Mesenchymal stem cell (in vitro differentiated cells and primary cell): ENCODE measurements at regions not wholly inside any gene's neighbourhood (a gene's known extent, or its start where the extent isn't known, plus 50 kb on each side); places are given as distances from the start of the nearest gene placed in this dataset.
"Not testable (repeated sequence)": the region's sequence is repeated elsewhere in the genome, so short reads cannot be mapped to it uniquely, and the experiment has no call there.

Experiments
- DNase-seq: peaks from one replicate; pipeline ENCODE4 v3.0.0-alpha.2; 2013
- H2AFZ ChIP-seq: one replicate; pipeline ENCODE4 v1.6.1; 2013; ENCODE audit warnings: low read depth, mild to moderate bottlenecking, control low read depth, inconsistent platforms, low read length, moderate library complexity
- H2AK5ac ChIP-seq: 2 replicates; pipeline ENCODE4 v1.6.1; 2013; ENCODE audit warnings: low read length, moderate library complexity, mild to moderate bottlenecking, inconsistent platforms; ENCODE audit not compliant: severe bottlenecking
- H2BK120ac ChIP-seq: one replicate; pipeline ENCODE4 v1.6.1; 2013; ENCODE audit warnings: low read depth, mild to moderate bottlenecking, inconsistent platforms, low read length, moderate library complexity
- H2BK12ac ChIP-seq, 2 experiments: one replicate each; pipeline ENCODE4 v1.6.1; 2013; ENCODE audit warnings: inconsistent platforms in 2 of 2, low read length in 2 of 2, mild to moderate bottlenecking in 2 of 2, moderate library complexity in 2 of 2, control low read depth in 1 of 2
- H2BK15ac ChIP-seq: one replicate; pipeline ENCODE4 v1.6.1; 2013; ENCODE audit warnings: mild to moderate bottlenecking, low read depth, inconsistent platforms; ENCODE audit not compliant: poor library complexity, severe bottlenecking
- H2BK5ac ChIP-seq: 2 replicates; pipeline ENCODE4 v1.6.1; 2013; ENCODE audit warnings: low read depth, mild to moderate bottlenecking, low read length, control low read depth, inconsistent platforms; ENCODE audit not compliant: poor library complexity, severe bottlenecking
- H3K14ac ChIP-seq, 2 experiments: one replicate each; pipeline ENCODE4 v1.6.1; 2013; ENCODE audit warnings: inconsistent platforms in 2 of 2, low read length in 2 of 2, control low read depth in 1 of 2, mild to moderate bottlenecking in 1 of 2, moderate library complexity in 1 of 2
- H3K18ac ChIP-seq, 2 experiments: one replicate each; pipeline ENCODE4 v1.6.1; 2013; ENCODE audit warnings: inconsistent platforms in 2 of 2, low read length in 2 of 2, control low read depth in 1 of 2, low read depth in 1 of 2, mild to moderate bottlenecking in 1 of 2
- H3K23ac ChIP-seq, 2 experiments: one replicate each; pipeline ENCODE4 v1.6.1; 2013; ENCODE audit warnings: inconsistent platforms in 2 of 2, low read length in 2 of 2, mild to moderate bottlenecking in 2 of 2, moderate library complexity in 2 of 2, control low read depth in 1 of 2
- H3K27ac ChIP-seq: 2 replicates; pipeline ENCODE4 v1.5.1; 2013; ENCODE audit warnings: mild to moderate bottlenecking, moderate library complexity, low read length, control low read depth, inconsistent platforms; ENCODE audit not compliant: poor library complexity, severe bottlenecking
- H3K27me3 ChIP-seq, 2 experiments: 2 replicates each; pipeline versions ENCODE4 v1.6.1 to v1.7.0; 2013; ENCODE audit warnings: low read length in 2 of 2, mild to moderate bottlenecking in 2 of 2, moderate library complexity in 2 of 2, control low read depth in 1 of 2, inconsistent platforms in 1 of 2; ENCODE audit not compliant: control insufficient read depth in 1 of 2, insufficient read depth in 1 of 2
- H3K36me3 ChIP-seq, 2 experiments: 2 replicates each; pipeline versions ENCODE4 v1.6.1 to v1.7.0; 2013; ENCODE audit warnings: low read length in 2 of 2, control low read depth in 1 of 2, inconsistent platforms in 1 of 2, low read depth in 1 of 2, mild to moderate bottlenecking in 1 of 2; ENCODE audit not compliant: insufficient read depth in 2 of 2, control insufficient read depth in 1 of 2
- H3K4ac ChIP-seq, 2 experiments: one replicate each; pipeline ENCODE4 v1.6.1; 2013; ENCODE audit warnings: inconsistent platforms in 2 of 2, low read length in 2 of 2, mild to moderate bottlenecking in 2 of 2, moderate library complexity in 2 of 2, control low read depth in 1 of 2, low read depth in 1 of 2
- H3K4me1 ChIP-seq: 2 replicates; pipeline ENCODE4 v1.6.1; 2013; ENCODE audit warnings: low read depth, low read length, control low read depth; ENCODE audit not compliant: control insufficient read depth, insufficient read depth
- H3K4me2 ChIP-seq: 2 replicates; pipeline ENCODE4 v1.6.1; 2013; ENCODE audit warnings: low read length, mild to moderate bottlenecking, inconsistent platforms; ENCODE audit not compliant: poor library complexity, severe bottlenecking
- H3K4me3 ChIP-seq, 2 experiments: 2 replicates each; pipeline versions ENCODE4 v1.5.1 to v1.7.0; 2013; ENCODE audit warnings: low read length in 2 of 2, mild to moderate bottlenecking in 2 of 2, control low read depth in 1 of 2, low read depth in 1 of 2; ENCODE audit not compliant: insufficient read depth in 1 of 2
- H3K79me1 ChIP-seq: replicated peaks from 2 replicates; pipeline ENCODE4 v1.6.1; 2013; ENCODE audit warnings: mild to moderate bottlenecking, control low read depth, low read length, inconsistent platforms; ENCODE audit not compliant: poor library complexity, severe bottlenecking
- H3K9ac ChIP-seq: 2 replicates; pipeline ENCODE4 v1.7.0; 2013; ENCODE audit warnings: mild to moderate bottlenecking, low read length, moderate library complexity
- H3K9me3 ChIP-seq: 2 replicates; pipeline ENCODE4 v1.7.0; 2013; ENCODE audit warnings: mild to moderate bottlenecking, low read length; ENCODE audit not compliant: control insufficient read depth
- H4K8ac ChIP-seq: one replicate; pipeline ENCODE4 v1.6.1; 2013; ENCODE audit warnings: inconsistent platforms, mild to moderate bottlenecking, low read length, moderate library complexity
- H4K91ac ChIP-seq: one replicate; pipeline ENCODE4 v1.6.1; 2013; ENCODE audit warnings: mild to moderate bottlenecking, low read length, inconsistent platforms
- WGBS: methylation state at CpG from one replicate; pipeline ENCODE4 v1.1.7; 2013; ENCODE audit warnings: mixed read lengths; 5-methylcytosine and 5-hydroxymethylcytosine counted together

DNA sequence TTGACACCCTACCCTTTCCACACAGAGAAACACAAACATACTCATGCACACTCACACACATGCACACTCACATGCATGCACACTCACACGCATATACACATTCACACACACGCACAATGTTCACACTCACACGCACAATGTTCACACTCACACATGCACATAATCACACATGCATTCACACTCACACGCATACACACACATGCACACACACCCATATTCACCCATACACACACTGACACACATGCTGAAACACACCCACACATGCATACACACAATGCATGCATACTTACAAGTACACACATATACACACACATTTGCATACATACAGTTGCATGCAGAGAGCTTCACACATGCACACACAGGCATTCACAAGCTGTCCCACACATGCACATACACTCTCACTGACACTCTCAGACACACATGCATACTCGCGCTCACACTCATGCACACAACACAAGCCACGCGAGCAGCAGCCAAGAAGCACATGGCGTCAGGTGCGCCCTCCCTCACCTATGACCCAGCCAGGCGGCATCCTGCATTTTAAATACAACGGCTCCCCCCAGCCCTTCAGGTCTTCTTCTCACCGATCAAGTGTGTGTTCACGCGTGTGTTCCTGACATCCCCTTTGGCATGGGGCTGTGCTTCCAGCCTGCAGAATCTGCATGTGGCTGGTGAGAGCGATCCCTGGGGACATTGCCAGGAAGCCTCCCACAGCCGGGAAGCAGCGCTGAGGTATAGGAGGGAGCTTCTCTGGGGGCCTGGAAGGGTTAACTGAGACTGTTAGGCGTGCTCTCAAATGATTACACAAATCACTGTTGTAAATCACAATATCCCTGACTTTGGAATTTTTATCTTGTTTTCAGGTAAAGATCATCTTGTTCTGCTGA is 195.1 kb downstream of the RTP5 start:
- no peaks in the 10 kb centered on the region for H3K36me3 ChIP-seq
- peaks cover 3% of the 10 kb centered on the region for H3K4me1 ChIP-seq
- H2AFZ ChIP-seq: no peak overlapping the region
- peaks cover 7 to 12% of the 10 kb centered on the region in 2 experiments for H3K27me3 ChIP-seq
- H2BK12ac ChIP-seq: no peak overlapping the region
- H3K9me3 ChIP-seq: no peaks in the 10 kb centered on the region
- H2BK120ac ChIP-seq: no peak overlapping the region
- H3K4me2 ChIP-seq: no peak overlapping the region
- H4K91ac ChIP-seq: no peak overlapping the region
- DNase-seq: no peak
- H3K4me3 ChIP-seq: no peak overlapping the region
- H2BK15ac ChIP-seq: no peak overlapping the region
- H3K9ac ChIP-seq: no peak overlapping the region
- no peak overlapping the region for H3K18ac ChIP-seq
- no peak overlapping the region for H3K27ac ChIP-seq
- no peak overlapping the region for H3K23ac ChIP-seq
- no peak overlapping the region for H2AK5ac ChIP-seq
- 92% methylated on average over 16 of the region's 19 CpGs for WGBS
- no peaks in the 10 kb centered on the region for H3K79me1 ChIP-seq
- no peak overlapping the region for H3K4ac ChIP-seq
- no peak overlapping the region for H2BK5ac ChIP-seq
- peak overlapping the region in 1 of 2 experiments; percentile 9 for H3K14ac ChIP-seq
- no peak overlapping the region for H4K8ac ChIP-seq

DNA sequence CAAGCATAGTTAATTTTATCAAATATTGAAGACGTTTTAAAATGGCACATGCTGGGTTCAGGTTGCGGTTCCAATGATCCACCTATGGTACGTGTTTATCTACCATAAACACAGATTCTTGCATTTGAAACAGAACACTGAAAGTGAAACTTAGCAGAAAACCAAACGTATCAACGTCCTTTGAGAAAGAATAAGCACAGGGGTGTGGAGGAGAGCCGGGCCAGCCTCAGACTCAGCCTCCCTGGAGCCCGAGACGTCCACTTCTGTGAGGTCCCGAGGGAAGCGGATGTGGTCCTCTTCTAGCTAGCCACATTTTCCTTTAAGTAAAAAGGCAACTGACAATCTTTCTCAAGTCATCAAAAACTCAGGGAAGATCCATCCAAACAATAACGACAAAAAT is 195.9 kb downstream of the RTP5 start:
- Histone ChIP-seq H2AK5ac (no peak overlapping the region), H3K4ac (no peak overlapping the region), H2BK120ac (no peak overlapping the region), H4K91ac (no peak overlapping the region), H3K27me3 (peaks cover 7 to 12% of the 10 kb centered on the region in 2 experiments), H2BK5ac (no peak overlapping the region), H3K9ac (no peak overlapping the region), H3K36me3 (no peaks in the 10 kb centered on the region), H3K4me3 (peak overlapping the region in 1 of 2 experiments; percentile 23), H4K8ac (no peak overlapping the region), H3K23ac (no peak overlapping the region), H3K4me1 (peaks cover 3% of the 10 kb centered on the region), H3K9me3 (no peaks in the 10 kb centered on the region), H3K27ac (no peak overlapping the region), H2BK12ac (no peak overlapping the region), H3K79me1 (no peaks in the 10 kb centered on the region), H3K18ac (no peak overlapping the region), H2AFZ (no peak overlapping the region), H3K4me2 (no peak overlapping the region), H2BK15ac (no peak overlapping the region), H3K14ac (no peak overlapping the region)
- DNase-seq: no peak
- 84% methylated on average over 10 of the region's 11 CpGs for WGBS

DNA sequence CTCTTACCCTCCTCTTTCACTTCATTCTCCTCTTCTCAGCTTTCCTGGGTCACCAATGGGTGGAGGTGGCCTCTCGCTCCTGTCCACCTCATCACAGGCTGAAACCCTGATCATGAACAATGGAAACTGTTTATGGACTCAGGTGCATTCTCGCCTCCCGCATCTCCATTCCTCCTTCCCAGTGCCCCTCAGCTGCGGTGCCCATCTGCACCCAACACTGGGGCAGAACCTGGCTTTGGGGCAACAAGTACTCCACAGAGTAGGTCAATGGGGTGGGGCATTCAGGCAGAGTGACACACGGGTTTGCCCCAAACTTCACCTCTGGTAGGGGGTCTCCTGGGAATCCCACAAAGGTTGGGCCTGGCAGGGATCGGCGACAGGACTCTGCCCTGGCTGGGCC is 199.5 kb downstream of the RTP5 start:
- no peak overlapping the region for H2BK12ac ChIP-seq
- H2BK15ac ChIP-seq: no peak overlapping the region
- no peak overlapping the region for H3K14ac ChIP-seq
- no peak overlapping the region for H4K91ac ChIP-seq
- H3K27me3 ChIP-seq: peaks cover 10 to 15% of the 10 kb centered on the region in 2 experiments
- no peak overlapping the region for H3K23ac ChIP-seq
- WGBS: 97% methylated on average over 7 of the region's 7 CpGs
- H3K4me3 ChIP-seq: no peak overlapping the region
- H2AFZ ChIP-seq: no peak overlapping the region
- H3K36me3 ChIP-seq: no peaks in the 10 kb centered on the region
- no peak for DNase-seq
- no peak overlapping the region for H4K8ac ChIP-seq
- H2AK5ac ChIP-seq: no peak overlapping the region
- peaks cover 1% of the 10 kb centered on the region for H3K4me1 ChIP-seq
- no peak overlapping the region for H3K18ac ChIP-seq
- no peak overlapping the region for H3K4ac ChIP-seq
- no peak overlapping the region for H2BK5ac ChIP-seq
- H3K9me3 ChIP-seq: no peaks in the 10 kb centered on the region
- H3K27ac ChIP-seq: no peak overlapping the region
- no peak overlapping the region for H3K9ac ChIP-seq
- H3K79me1 ChIP-seq: no peaks in the 10 kb centered on the region
- H3K4me2 ChIP-seq: no peak overlapping the region
- no peak overlapping the region for H2BK120ac ChIP-seq

GRCh38 chr2:242069938-242070395 is 200.4 kb downstream of the RTP5 start:
- H3K36me3 ChIP-seq, H3K18ac ChIP-seq, H2BK120ac ChIP-seq, H3K27ac ChIP-seq, H3K79me1 ChIP-seq, H2BK5ac ChIP-seq, H2BK15ac ChIP-seq, H3K4me1 ChIP-seq, H3K9me3 ChIP-seq, H3K4me2 ChIP-seq, H3K9ac ChIP-seq, H2AFZ ChIP-seq, H3K14ac ChIP-seq, H2BK12ac ChIP-seq, H4K91ac ChIP-seq, H3K23ac ChIP-seq, H4K8ac ChIP-seq, H2AK5ac ChIP-seq, H3K4ac ChIP-seq, H3K4me3 ChIP-seq: not testable (repeated sequence)
- WGBS: 80% methylated on average over 11 of the region's 12 CpGs
- H3K27me3 ChIP-seq: peaks cover 10 to 12% of the 10 kb centered on the region in 2 experiments
- peak; percentile 27 for DNase-seq
